Middle frontal gyrus (tissue), 1 donor: ENCODE measurements at regions not wholly inside any gene's neighbourhood (a gene's known extent, or its start where the extent isn't known, plus 50 kb on each side); places are given as distances from the start of the nearest gene placed in this dataset.
"Not testable (repeated sequence)": the region's sequence is repeated elsewhere in the genome, so short reads cannot be mapped to it uniquely, and the experiment has no call there.

ENCODE experiments used
- DNase-seq: peaks from one replicate; pipeline ENCODE4 v3.0.0-alpha.2; 2015; ENCODE audit warnings: low spot score; ENCODE audit errors: extremely low spot score

DNA sequence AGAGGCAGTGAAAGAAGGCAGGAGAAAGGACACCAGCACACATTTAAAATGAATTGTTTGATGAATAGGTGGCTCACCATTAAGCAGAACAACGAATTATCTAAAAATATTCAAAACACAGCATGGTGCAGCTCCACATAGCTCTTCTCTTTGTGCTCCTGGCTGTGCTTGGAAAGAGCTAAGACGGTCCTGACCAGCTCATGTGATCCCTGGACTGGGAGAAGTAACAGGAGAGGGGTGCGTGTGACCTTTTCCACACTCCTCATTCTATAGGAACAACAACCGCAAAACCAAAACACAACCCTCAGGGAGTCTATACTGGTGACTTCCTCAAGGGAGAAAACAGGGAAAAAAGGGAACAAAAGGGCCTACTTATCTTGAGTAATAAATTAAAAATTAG, 140.5 kb downstream of the DIRAS2 start:
- DNase-seq, result no peak

- peak; percentile 31 for DNase-seq
Observed at GRCh38 chr9:90504486-90504885, 138.1 kb downstream of the DIRAS2 start.

GRCh38 chr9:90505695-90506094, 136.9 kb downstream of the DIRAS2 start:
- DNase-seq, result no peak

DNA sequence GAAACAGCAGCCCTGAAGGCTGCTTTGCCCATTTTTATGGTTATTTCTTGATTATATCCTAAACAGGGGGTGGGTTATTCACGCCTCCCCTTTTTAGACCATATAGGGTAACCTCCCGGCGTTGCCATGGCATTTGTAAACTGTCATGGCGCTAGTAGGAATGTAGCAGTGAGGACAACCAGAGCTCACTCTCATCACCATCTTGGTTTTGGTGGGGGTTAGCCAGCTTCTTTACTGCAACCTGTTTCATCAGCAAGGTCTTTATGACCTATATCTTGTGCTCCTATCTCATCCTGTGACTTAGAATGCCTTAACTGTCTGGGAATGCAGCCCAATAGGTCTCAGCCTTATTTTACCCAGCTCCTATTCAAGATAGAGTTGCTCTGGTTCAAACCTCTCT, 136.2 kb downstream of the DIRAS2 start:
- not testable (repeated sequence) for DNase-seq

DNA sequence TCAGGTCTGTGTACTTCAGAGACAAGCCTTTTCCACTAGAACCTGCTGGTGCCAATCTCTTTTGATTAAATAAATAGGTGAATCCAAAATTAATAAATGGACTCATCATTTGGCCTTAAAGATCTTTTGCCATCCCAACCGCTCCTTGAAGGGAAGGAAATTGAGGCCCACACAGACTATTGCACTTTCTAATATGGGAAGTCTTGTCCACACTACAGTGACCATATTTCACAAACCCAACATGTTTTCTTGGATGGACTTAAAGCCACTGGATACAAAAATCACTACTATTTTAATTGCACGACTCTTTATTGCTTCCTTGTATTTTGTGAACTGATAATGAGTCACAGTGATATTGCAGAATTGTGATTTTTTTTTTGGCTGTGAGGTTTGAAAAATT, 135.0 kb downstream of the DIRAS2 start:
- no peak for DNase-seq

- DNase-seq, result no peak
Observed at GRCh38 chr9:90508940-90509339, 133.7 kb downstream of the DIRAS2 start.

GRCh38 chr9:90511711-90512110, 130.9 kb downstream of the DIRAS2 start:
- DNase-seq, result no peak

DNA sequence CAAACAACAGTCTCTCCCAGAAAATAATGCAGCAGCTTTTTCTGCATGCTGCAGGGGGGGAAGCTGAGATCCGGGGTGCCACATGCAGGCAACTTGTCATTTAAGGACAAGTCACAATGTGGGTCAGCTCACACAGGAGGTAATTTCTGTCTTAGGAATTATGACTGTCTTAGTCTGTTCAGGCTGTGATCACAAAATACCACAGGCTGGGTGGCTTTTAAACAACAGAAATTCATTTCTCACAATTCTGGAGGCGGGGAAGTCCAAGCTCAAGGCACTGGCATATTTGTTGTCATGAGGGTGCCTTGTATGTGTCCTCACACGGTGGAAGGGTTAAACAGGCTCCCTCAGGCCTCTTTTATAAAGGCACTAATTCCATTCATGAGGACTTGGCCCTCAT, 127.7 kb downstream of the DIRAS2 start:
- no peak for DNase-seq

DNA sequence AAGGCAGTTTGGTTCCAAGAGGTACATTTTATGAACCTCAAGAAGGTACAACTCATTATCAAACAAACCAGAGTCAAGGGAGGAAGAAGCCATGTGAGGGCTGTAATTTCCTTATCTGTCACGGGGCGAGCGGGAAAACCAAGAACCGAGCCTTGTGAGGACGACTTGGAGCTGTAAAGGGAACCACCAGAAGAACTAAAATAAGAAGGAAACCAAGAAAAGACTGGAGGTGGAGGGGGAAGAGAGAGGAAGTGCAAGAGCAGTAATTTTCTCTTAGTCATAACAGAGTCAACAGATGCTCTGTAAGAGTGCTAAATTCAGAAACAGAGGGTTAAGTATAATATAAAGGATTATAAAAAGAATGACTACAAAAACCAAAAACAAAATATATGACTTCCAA, 127.1 kb downstream of the DIRAS2 start:
- DNase-seq, result peak; percentile 16

- no peak for DNase-seq
Observed at GRCh38 chr9:90517103-90517502, 125.5 kb downstream of the DIRAS2 start.

- DNase-seq, result no peak
Observed at GRCh38 chr9:90521811-90522570, 120.6 kb downstream of the DIRAS2 start.

GRCh38 chr9:90523958-90524357, 118.7 kb downstream of the DIRAS2 start:
- DNase-seq, result no peak

DNA sequence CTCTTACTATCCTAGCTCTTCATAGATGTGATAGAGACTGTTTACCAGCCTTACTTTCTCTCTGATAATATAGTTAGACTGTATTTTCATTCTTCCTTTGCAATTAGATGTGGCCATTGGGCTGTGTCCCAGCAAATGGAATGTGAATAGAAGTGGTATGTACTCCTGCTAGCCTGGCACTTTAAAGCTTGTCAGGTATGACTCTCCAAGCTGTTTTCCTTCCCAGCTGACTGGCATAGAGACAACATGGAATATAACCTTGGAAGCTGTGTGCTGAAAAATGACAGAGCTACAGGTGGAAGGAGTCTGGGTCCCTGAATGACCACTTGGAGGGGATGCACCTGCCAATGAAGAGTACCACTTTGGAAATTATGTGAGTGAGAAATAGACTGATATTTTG, 116.2 kb downstream of the DIRAS2 start:
- no peak for DNase-seq

- not testable (repeated sequence) for DNase-seq
Observed at GRCh38 chr9:90536094-90536493, 106.5 kb downstream of the DIRAS2 start.

- DNase-seq, result no peak
Observed at GRCh38 chr9:90538566-90538965, 104.1 kb downstream of the DIRAS2 start.

DNA sequence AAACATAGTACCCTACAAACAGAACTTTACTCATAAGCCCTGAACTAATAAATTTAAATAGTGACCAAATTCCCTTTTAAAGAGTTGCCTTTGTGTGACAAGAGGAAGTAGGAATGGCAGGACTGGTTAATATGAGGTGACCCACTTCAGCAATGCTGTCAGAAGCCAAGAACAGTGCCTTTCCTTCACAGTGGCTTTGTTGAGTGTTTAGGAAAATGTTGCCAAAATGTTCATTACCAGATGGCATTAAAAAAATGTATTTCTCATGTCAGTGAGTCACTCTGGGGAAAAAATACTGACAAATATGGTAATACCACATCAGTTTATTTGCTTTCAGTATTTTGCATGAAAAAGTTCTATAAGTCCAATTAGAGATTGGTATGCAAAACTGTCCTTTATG, 103.3 kb downstream of the DIRAS2 start:
- DNase-seq, result no peak

DNA sequence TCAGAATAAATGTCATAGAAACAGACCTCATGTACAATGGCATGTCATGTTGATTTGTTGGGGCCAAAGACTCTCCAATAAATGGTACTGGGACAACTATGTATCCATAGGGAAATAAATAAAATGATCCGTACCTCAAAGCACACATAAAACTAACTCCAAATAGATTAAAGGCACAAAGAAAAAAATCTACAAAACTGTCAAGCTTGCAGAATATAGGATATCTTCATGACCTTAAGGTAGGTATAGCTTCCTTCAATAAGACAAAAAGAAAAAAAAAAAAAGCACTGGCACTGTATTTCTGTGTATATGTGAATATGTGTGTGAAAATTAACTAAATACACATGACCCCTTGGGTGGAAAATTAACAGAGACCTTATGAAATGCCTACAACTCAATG, 101.9 kb downstream of the DIRAS2 start:
- no peak for DNase-seq

- DNase-seq, result no peak
Observed at GRCh38 chr9:90544488-90544887, 98.1 kb downstream of the DIRAS2 start.

DNA sequence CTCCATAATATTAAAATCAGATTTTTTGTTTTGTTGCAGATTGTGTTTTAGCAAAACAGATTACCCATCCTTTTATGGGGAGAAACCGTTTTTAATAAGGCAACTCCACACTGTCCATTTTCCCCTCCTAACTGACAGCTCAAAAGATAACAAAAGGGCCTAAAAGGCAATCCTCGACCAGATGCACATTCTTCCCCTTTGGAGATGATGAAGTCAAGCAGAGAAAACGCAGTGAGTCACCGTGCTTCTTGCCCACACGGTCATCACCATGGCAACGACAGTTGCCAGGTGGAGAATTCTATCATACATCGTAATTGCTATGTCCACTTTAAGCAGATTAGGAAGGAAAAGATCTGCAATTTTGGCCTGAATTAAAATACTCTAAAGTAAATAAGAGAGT, 96.4 kb downstream of the DIRAS2 start:
- DNase-seq, result no peak

GRCh38 chr9:90547896-90548295, 94.7 kb downstream of the DIRAS2 start:
- no peak for DNase-seq

DNA sequence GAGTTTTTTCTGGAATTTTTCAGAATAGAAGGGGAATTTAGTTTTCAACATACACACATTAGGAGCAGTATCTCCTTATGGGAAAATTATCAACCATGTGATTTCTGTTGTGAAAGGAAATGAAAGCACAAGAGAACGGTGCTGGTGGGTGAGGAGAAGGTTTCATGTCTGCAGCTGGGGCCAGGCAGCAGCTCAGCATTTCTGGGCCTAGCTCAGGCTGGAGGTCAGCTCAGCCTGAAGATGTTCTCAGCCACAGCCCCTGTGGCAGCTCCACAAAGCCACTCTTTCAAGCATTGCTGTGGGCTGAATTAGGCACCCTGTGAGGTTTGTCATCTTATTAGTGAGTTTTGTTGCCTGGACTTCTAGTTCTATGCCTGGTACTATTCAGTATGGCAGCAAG, 90.3 kb downstream of the DIRAS2 start:
- no peak for DNase-seq

GRCh38 chr9:90555351-90556057, 87.1 kb downstream of the DIRAS2 start:
- DNase-seq, result no peak
